NB4 (cell line): ENCODE measurements at regions not wholly inside any gene's neighbourhood (a gene's known extent, or its start where the extent isn't known, plus 50 kb on each side); places are given as distances from the start of the nearest gene placed in this dataset.
A peak's percentile ranks its signal among the peaks of the same experiment; 100 is the strongest.

Experiments
- DNase-seq: peaks from one replicate; pipeline ENCODE4 v3.0.0; 2010; ENCODE audit warnings: low read depth
- H3K4me3 ChIP-seq: one replicate; pipeline ENCODE4 v1.5.1; 2011; ENCODE audit warnings: mild to moderate bottlenecking, low read depth, low read length, moderate library complexity
- MYC ChIP-seq: IDR thresholded peaks from 2 replicates; pipeline ENCODE4 v1.6.1; 2011; ENCODE audit warnings: low read depth, low read length
- POLR2A ChIP-seq: IDR thresholded peaks from 2 replicates; pipeline ENCODE4 v1.6.1; 2011; ENCODE audit warnings: mild to moderate bottlenecking; ENCODE audit not compliant: insufficient read length; ENCODE audit errors: extremely low read depth
- TF ChIP-seq, protein P1 (sequence below): IDR thresholded peaks from 2 replicates; pipeline ENCODE4 v1.6.1; 2011; ENCODE audit warnings: low read depth, low read length
- TF ChIP-seq, protein P2 (sequence below): IDR thresholded peaks from one replicate; pipeline ENCODE4 v1.5.1; 2012; ENCODE audit warnings: low read depth, low read length

DNA sequence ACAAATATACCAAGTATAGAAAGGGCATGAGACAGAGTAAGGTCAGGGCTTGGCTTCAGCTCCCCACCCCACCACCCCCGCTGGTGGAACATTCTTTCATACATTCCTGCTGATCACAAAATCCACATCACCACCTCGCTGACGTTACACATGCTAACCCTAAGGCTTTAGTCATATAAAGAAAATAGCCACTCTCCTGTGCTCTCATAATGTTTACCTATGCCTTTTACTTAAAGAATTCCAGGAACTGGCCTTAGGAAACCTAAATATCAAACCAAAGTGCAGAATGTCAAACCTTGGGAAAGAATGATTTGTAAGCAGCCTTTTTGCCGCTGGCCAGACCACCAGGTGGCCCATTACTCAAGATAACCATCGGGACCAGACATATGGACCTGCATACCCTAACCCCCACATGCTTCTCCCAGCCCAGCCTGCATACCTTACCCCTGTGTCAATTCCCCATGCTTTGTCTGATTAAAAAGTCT lies 136.3 kb upstream of the SLC39A10 start:
- DNase-seq = no peak
- TF ChIP-seq, protein P1, sequence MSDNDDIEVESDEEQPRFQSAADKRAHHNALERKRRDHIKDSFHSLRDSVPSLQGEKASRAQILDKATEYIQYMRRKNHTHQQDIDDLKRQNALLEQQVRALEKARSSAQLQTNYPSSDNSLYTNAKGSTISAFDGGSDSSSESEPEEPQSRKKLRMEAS = no peak
- TF ChIP-seq, protein P2, sequence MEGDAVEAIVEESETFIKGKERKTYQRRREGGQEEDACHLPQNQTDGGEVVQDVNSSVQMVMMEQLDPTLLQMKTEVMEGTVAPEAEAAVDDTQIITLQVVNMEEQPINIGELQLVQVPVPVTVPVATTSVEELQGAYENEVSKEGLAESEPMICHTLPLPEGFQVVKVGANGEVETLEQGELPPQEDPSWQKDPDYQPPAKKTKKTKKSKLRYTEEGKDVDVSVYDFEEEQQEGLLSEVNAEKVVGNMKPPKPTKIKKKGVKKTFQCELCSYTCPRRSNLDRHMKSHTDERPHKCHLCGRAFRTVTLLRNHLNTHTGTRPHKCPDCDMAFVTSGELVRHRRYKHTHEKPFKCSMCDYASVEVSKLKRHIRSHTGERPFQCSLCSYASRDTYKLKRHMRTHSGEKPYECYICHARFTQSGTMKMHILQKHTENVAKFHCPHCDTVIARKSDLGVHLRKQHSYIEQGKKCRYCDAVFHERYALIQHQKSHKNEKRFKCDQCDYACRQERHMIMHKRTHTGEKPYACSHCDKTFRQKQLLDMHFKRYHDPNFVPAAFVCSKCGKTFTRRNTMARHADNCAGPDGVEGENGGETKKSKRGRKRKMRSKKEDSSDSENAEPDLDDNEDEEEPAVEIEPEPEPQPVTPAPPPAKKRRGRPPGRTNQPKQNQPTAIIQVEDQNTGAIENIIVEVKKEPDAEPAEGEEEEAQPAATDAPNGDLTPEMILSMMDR = no peak
- TF ChIP-seq POLR2A = no peak
- no peak for TF ChIP-seq MYC
- no peak overlapping the region for H3K4me3 ChIP-seq

DNA sequence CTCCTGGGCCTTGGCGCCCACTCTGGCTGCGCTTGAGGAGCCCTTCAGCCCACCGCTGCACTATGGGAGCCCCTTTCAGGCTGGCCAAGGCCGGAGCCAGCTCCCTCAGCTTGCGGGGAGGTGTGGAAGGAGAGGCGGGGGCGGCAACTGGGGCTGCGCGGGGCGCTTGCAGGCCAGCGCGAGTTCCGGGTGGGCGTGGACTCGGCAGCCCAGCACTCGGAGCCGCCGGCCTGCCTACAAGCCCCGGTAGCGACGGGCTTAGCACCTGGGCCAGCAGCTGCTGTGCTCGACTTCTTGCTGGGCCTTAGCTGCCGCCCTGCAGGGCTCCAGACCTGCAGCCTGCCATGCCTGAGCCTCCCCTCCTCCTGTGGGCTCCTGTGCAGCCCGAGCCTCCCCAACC lies 141.5 kb upstream of the SLC39A10 start:
- TF ChIP-seq MYC = no peak
- TF ChIP-seq, protein P1 = no peak
- TF ChIP-seq, protein P2 = no peak
- TF ChIP-seq POLR2A = no peak
- no peak overlapping the region for H3K4me3 ChIP-seq
- no peak for DNase-seq

DNA sequence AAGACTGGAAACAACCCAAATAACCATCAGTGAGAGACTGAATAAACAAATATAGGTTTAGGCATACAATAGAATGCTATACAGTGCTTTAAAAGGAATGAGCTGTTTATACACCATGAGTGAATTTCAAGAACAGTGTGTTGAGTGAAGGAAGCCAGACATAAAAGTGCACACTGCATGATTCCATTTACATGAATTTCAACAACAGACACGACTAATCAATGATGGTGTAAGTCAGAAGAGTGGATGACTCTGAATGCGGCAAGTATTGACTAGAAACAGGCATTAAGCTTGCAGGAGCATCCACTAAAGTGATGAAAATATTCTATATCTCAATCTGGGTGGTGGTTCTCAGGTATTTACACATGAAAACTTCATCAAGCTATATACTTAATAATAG lies 142.7 kb upstream of the SLC39A10 start:
- TF ChIP-seq POLR2A (no peak), MYC (no peak)
- TF ChIP-seq, protein P2 = no peak
- TF ChIP-seq, protein P1 = no peak
- no peak for DNase-seq
- H3K4me3 ChIP-seq = no peak overlapping the region

DNA sequence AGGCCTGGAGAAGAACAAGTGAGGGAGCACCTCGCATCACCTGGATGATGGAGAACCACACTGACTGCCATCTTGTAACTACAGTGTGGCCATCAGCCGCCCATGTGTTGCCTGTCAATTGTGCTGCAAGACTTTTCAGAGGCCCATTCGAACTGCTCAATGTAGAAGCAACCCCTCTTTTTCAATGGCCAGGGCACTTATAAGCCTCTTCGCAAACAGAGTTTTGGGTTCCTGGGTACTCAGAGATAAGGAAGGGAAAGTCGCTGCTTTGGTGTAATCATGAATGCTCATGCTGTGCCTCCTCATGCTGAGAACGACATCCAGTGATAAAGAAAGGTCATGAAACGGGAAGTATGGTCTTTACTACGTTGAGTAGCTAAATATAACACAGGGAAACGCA lies 143.9 kb upstream of the SLC39A10 start:
- no peak overlapping the region for H3K4me3 ChIP-seq
- peak; percentile 38 for DNase-seq
- TF ChIP-seq, protein P1 = no peak
- TF ChIP-seq POLR2A (no peak), MYC (no peak)
- TF ChIP-seq, protein P2 = no peak

DNA sequence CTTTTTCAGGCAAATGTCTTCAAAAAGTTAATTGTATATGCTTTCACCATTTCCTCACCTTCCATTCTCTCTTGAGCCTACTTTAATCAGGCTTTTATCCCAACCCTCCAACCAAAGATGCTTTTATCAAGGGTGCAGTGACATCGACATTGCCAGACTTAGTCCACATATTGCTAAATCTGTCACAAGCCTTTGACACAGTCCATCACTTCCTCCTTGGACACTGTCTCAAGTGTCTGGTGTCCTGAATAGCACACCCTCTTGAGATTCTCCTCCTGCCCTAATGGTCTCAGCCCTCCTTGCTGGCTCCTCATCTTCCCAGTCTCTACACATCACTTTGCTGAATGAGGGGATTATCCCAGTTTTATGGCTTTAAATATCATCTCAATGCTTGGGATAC lies 147.5 kb upstream of the SLC39A10 start:
- DNase-seq = no peak
- H3K4me3 ChIP-seq = no peak overlapping the region
- TF ChIP-seq, protein P2 = no peak
- TF ChIP-seq, protein P1 = no peak
- TF ChIP-seq POLR2A = no peak
- TF ChIP-seq MYC = no peak

DNA sequence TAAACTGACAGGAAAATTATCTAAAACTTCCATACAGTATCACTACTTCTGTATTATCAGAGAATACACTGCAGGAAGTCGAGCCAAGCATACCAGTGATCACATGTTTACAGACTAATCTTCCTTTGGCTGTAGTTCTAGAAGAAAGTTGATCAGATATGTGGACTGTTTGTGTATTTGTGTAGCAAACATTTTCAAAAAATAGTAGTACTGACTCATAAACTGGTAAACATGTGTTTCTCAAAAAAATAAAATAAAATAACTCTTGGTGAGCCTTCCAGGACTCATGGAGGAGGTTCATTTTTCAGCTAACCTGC lies 148.9 kb upstream of the SLC39A10 start:
- no peak overlapping the region for H3K4me3 ChIP-seq
- no peak for DNase-seq
- TF ChIP-seq MYC (no peak), POLR2A (no peak)
- TF ChIP-seq, protein P2 = no peak
- TF ChIP-seq, protein P1 = no peak
